Mammary epithelial cell (primary cell): ENCODE measurements at regions not wholly inside any gene's neighbourhood (a gene's known extent, or its start where the extent isn't known, plus 50 kb on each side); places are given as distances from the start of the nearest gene placed in this dataset.

Experiments
- CTCF ChIP-seq, 2 donors: IDR thresholded peaks in 1 of 2; conservative IDR thresholded peaks in 1 of 2; 2 replicates each; pipeline ENCODE4 v1.5.1; 2011 to 2012; ENCODE audit warnings: inconsistent platforms in 2 of 2, low read length in 2 of 2, mild to moderate bottlenecking in 2 of 2, control low read depth in 1 of 2, low read depth in 1 of 2; ENCODE audit not compliant: insufficient read depth in 1 of 2; ENCODE audit errors: extremely low read depth in 1 of 2
- EZH2 ChIP-seq: IDR thresholded peaks from 2 replicates; pipeline ENCODE4 v1.6.1; 2012; ENCODE audit warnings: low read length, inconsistent platforms, borderline replicate concordance

GRCh38 chr15:93330912-93331544, 242.0 kb upstream of the RGMA start:
- TF ChIP-seq CTCF (conservative IDR thresholded peaks at IDR 0.05 in 1 of 2, IDR thresholded peaks at IDR 0.05 in 1 of 2; ENCODE audit: extremely low read depth in 1 of 2, insufficient read depth in 1 of 2, low read depth in 1 of 2, low read length in 2 of 2) (no peak), EZH2 (no peak)
